ENCODE measurements at regions not wholly inside any gene's neighbourhood (a gene's known extent, or its start where the extent isn't known, plus 50 kb on each side); places are given as distances from the start of the nearest gene placed in this dataset.
A peak's percentile ranks its signal among the peaks of the same experiment; 100 is the strongest.

DNA sequence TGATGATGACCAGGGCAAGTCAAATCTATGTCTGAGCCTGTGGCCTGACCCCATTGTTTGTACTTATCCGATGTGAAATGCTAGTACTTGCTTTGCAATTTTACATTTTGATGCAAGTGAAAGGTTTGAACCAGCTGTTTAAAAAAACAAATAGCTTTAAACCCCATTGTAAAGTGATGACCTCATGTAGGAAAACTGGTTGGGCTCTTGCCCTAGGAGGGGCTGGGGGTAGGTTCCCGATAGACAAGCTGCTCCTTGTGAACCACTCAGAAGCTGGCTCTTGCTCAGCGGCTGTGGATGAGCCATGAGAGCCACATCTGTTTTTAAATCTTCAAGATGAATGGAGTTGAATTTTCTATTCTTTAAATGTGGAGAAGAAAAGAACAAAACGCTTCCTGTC lies 185.3 kb downstream of the WDR11 start:
- no peak for DNase-seq

DNA sequence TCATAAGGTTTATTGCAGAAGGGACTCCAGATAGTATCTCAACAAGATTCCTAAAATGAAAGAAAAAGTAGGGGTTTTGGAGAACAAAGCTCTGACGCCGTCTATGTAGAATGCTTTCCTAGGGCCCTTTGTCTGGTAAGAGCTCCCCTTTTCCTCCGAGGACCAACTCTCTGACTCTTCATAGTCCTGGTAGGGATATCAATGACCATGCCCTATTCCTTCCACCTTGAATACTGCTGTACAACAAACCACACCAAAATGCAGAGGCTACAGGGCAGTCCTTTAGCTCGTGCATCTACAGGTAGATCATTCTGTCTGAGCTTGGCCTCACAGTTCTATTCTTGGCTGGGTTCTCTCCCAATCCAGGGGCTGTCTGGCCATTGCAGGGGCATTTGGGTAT lies 190.3 kb downstream of the WDR11 start:
- DNase-seq = no peak

- peak; percentile 77 for DNase-seq
Observed at GRCh38 chr10:121041906-121042305, 190.7 kb downstream of the WDR11 start.

DNA sequence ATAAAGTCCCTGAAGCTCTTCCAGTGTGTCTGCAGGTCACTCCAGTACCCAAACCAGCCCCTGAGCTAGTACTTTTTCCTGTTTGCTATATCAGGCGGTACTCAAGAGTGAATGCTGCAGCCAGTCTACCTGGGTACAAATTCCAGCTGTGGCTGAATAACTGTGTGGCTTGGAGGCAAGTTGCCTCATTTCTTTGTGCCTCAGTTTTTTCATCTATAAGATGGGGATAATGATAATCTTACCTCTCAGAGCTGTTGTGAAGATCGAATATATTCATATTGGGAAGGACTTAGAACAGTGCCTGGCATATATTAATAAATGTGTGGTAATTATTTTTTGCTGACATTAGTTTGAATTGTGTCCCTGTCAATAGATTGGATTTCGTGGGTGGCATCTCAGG lies 191.2 kb downstream of the WDR11 start:
- DNase-seq = no peak

GRCh38 chr10:121043124-121043849 lies 192.1 kb downstream of the WDR11 start:
- no peak for DNase-seq

GRCh38 chr10:121048749-121049148 lies 197.6 kb downstream of the WDR11 start:
- DNase-seq = no peak

- no peak for DNase-seq
Observed at GRCh38 chr10:121049489-121049888, 198.3 kb downstream of the WDR11 start.

DNA sequence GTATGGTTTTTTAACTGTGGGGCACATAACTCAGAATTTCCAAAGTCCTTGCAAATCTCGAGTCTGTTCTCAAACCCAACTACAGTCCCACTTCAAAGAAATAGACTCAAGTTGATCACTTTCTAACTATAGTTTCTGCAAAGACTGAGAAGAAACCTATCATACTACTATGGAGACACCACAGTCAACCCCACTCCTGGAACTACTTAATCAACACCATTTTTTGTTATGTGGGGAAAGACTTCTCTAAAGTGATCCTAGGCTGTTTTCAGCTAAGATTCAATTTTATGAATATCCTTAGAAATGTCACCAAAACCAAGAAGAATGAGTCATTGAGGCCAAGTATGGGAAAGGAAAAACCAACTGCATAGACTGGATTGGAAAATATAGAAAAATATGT lies 198.8 kb downstream of the WDR11 start:
- no peak for DNase-seq

- no peak for DNase-seq
Observed at GRCh38 chr10:121051171-121051570, 200.0 kb downstream of the WDR11 start.

GRCh38 chr10:121051696-121052279 lies 200.6 kb downstream of the WDR11 start:
- no peak for DNase-seq

DNA sequence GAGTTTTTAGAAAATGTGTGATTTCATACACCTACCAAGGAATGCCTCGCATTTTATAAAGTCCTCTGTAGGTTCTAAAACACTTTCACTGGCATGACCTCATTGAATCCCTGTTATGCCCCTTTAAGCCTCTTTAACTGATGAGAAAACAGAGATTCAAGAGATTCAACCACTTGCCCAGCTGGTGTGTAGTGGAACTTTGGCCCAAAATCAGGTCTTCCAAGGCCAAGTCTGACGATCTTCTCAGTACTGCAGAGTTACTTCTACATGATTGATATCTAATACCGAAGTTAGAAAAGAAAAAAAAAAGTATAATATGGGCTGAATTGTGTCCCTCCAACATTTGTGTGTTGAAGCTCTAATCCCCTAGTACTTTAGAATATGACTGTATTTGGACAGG lies 202.0 kb downstream of the WDR11 start:
- no peak for DNase-seq

GRCh38 chr10:121054874-121055273 lies 203.7 kb downstream of the WDR11 start:
- DNase-seq = no peak

DNA sequence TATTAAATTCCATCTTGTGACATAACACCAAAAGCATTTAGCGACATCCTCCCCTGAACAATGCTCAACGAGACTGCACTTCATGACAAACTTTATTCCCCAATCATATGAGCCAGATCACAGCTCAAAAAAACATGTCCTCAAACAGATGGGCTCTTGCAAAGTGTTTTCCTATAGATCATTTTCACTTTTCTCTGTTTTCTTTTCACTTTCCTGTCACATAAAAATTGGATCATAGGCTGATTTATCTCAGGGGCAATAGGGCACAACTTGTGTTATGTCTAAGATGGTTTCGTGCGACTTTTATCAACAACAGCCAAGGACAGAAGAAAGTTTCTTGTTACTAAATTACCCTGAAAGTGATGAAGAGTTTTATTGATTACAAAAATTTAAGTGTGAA lies 206.1 kb downstream of the WDR11 start:
- DNase-seq = no peak

DNA sequence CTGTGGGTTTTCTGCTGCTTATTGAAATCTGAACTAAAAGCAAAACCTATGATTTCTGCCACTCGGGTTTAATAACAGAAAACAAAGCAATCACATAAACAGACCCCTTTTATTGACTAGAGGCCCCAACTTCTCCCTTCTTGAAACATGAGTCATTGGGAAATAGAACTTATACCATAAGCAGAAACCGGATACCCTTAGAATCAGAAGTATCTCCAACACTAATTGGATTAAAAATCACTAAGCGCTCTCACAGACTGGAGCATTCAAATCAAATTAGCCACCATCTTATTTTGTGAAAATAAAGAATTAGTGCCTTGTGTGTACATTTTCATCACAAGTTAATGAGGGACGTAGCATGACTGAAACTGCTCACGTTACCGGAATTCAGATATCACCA lies 206.9 kb downstream of the WDR11 start:
- DNase-seq = no peak

DNA sequence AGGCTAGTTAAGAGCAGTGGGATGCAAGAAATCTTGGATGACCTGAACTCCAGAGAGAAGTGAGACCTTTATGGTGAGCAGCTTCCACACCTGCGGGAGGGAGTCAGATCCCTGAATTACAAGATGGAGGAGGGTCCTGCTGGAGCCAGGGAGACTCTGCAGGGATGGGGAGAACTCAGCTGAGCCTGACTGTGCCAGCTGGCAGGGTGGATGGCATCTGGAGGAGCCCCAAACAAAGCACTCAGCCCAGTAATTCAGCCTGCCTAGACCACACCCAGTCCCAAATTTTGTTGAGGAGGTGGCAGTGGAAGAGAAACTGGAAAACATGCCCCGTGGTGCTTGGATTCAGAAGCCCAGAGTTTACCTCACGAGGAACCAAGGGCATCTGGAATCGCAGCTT lies 208.2 kb downstream of the WDR11 start:
- no peak for DNase-seq

DNA sequence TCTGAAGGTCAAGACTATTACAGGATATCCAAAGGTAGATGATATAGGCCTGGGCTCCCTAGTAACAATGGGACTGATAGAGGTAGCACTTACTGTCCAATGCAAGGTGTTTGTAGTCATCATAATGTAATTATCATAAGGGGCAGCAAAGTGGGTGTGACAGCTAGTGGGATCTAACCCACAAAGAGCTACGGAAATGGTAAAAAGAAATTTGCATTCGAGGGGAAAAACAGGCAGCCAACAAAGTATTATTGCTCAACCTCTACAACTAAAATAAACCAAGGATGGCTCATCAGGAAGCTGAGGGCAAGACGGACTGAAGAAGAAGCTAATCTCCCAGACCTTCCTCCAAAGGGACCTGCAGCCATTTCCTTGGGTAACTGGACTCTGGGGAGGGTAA lies 211.0 kb downstream of the WDR11 start:
- peak; percentile 82 for DNase-seq

DNA sequence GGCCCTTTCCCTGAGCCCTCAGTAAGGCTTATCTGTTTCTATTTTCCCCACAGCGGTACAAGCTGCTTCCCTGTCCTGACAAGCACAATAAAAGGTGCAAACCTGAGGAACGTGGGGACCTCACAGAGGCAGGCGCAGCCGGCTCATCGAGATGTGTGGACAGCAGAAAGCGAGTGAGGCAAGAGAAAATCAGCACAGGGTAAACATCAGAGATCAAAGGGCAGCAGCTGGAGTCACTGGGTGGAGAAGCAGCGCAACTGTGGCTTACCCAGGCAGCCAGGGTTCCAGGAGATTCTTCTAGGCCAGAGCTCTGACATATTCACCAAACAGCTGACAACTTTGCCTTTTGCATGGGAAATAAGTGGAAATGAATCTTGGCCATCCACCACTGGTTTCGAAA lies 212.6 kb downstream of the WDR11 start:
- no peak for DNase-seq

DNA sequence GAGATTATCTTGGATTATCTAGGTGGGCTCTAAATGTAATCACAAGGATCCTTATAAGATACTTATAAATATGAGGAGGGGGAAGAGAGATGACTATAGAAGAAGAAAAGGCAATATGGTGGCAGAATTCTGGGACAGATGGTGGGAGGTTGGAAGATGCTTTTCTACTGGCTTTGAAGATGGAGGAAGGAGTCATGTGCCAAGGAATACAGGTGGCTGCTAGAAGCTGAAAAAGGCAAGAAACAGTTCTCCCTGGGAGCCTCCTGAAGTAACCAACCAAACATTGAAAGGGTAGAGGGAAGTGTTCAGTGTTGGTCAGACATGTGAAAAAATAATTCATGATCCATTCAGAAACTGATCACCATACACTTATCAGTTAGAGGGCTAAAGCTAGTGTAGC lies 213.3 kb downstream of the WDR11 start:
- DNase-seq = no peak

DNA sequence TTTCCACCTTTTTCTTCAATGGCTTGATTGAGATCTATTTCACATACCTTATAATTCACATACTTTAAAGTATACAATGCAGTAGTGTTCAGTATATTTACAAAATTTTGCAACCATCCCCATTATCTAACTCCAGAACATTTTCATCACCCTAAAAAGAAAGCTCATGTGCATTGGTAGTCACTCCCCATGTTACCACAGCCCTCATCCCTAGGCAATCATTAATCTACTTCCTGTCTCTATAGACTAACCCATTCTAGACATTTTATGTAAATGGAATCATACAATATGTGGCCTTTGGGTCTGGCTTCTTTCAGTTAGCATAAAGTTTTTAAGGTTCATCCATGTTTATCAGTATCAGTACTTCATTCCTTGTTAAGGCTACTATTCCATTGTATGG lies 214.2 kb downstream of the WDR11 start:
- DNase-seq = peak; percentile 22

DNA sequence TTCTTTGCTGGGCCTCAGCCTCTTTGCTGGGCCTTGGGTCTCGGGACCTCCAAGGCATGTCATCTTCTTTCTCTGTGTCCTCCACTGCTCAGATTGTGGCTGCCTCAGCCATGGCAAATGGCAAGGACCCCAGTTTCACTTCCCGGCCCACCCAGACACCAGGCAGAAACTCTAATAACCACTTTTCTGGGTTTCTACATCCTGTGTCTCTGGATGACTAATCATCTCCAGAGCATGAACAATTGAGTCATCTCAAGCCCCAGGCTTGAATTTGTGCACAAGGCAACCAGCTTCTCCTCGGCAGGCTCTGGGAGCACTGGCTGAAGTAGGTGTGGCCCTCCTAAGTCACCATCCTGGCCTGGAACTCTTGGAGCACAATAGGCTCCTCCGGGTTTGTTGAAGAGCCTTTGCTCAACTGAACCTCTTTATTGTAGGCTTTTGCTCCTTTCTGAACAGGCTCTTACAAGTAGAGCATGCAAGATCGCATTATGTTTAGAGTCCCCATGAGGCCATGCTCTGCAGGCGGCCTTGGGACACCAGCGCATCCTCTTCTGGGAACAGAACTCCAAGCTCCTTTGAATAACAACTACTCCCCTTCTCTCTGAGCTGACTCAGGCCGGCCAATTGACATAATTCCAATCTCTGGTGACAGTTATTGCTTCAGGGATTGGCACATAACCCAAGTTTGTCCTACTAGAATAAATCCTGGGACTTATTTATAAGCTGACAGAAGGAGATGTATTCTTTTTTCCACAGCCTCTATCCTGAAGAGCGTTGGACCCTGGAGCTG lies 218.1 kb downstream of the WDR11 start:
- DNase-seq = peak; percentile 98

GRCh38 chr10:121070275-121071070 lies 219.3 kb downstream of the WDR11 start:
- peak; percentile 68 for DNase-seq

- DNase-seq = no peak
Observed at GRCh38 chr10:121071901-121072300, 220.7 kb downstream of the WDR11 start.

DNA sequence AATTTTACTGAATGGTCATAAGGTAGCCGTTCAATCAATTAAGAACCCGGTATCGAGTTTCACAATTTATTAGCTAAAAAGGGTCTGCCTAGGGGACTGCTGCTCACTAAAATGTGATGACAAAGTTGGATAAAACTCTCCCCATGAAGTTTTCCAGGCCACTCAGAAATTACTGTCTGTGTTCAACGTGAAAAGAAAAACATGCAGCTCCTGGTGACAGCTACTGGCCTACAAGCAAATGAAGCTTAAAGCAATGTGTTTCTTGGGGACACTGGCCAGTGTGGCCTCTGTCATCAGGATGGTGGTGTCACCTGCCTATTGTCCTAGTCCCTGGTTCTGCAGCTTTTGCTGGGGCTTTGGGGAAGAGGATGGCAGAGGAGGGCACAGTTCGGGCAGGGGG lies 222.6 kb downstream of the WDR11 start:
- DNase-seq = no peak
